AML-193 (cell line): ENCODE measurements at regions not wholly inside any gene's neighbourhood (a gene's known extent, or its start where the extent isn't known, plus 50 kb on each side); places are given as distances from the start of the nearest gene placed in this dataset.
"Not testable (repeated sequence)": the region's sequence is repeated elsewhere in the genome, so short reads cannot be mapped to it uniquely, and the experiment has no call there.

ENCODE experiments used
- DNase-seq, 2 experiments: peaks; one replicate each; lab custom pipeline; 2025; lab: John Stamatoyannopoulos, UW

GRCh38 chr13:22757530-22758120 lies 423.2 kb upstream of the SGCG start:
- no peak for DNase-seq

DNA sequence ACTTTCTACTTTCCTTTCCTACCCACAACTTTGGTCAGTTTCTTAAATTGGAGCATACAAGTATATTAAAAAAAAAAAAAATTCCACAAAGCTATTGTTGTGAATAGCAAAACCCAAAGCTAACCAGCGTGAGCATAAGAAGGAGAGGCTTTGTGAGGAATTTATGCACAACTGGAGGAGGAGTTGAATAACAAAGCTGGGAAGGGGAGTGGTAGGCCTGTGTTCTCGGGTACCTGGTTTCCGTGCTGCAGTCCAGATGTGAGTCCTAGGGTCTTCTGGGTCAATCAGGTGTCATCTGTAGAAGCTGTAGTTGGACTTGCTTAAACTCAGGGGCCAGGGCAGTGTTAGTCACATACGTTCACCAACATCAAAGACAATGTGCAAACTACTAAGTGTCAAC lies 422.5 kb upstream of the SGCG start:
- no peak for DNase-seq

GRCh38 chr13:22761709-22762108 lies 419.1 kb upstream of the SGCG start:
- DNase-seq: no peak

GRCh38 chr13:22765547-22765946 lies 415.2 kb upstream of the SGCG start:
- no peak for DNase-seq

DNA sequence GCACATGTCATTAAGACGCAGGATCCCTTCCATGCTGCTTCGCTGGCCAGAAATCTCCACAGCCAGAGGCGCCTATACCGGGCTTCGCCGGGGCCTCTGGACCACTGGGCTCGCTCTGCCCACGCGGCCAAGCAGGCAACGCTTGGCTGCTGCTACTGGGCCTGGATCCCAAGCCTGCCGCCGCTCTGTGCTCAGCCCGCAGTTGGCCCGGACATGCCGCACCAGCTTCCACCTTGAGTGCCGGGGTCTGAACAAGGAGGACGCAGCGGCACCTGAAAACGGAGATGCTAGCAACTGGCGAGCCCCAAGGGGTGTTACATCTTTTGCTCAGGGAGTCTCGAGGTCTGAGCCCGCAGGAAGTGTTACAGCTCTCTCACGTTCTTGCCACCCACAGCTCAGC lies 409.9 kb upstream of the SGCG start:
- no peak for DNase-seq

DNA sequence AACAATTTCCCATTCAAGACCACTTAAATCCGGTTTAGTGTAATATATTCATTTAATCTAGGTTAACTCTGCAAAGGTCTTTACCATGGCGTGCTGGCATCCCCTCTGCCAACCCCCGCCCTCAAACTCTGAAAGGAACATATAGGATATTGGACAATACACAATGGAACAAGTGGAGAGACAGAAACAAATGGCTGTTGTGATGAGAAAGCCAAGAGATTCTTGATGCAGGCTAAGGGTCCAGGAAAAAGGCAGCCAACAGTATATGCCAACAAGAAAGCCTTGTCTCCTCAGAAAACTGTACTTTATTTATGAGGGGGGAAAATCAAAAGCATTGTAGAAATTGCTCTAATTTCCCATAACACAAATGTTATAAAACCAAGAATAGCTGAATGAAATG lies 407.3 kb upstream of the SGCG start:
- DNase-seq: no peak

DNA sequence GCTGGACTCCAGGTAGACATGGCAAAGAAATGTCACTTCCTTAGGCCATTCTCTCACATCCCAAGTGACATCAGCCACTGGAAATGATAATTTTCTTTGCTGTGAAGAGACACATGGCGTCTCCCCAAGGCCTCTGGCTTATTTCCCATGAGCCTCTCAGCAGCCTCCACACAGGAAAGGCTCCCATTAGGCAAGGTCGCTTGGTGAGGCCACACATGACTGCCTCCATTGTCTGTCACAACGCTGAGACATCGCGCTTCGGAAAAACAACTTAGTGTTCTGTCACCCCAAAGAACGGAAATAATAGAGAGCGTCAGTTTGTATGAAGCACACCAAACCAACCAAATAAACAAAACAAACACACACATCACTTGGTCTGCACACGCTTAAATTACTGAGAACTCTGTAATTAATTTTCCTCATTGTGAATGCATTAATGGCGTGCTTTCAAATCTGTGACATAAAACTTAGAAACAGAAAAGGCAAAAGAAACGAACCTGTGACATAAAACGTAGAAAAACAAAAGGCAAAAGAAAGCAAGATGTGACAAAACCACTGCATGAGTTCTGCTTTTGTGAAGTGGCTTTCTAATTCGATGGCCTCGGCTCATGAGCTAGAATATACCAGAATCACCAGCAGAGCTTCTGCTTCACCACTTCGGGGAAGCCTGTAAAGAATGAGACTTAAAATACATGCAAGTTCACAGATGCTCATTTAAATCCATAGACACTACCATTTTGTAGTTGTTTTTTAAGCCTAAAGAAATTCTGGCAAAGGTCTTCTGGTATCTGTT lies 404.2 kb upstream of the SGCG start:
- no peak for DNase-seq

GRCh38 chr13:22777207-22777606 lies 403.6 kb upstream of the SGCG start:
- no peak for DNase-seq

GRCh38 chr13:22789027-22789593 lies 391.7 kb upstream of the SGCG start:
- no peak for DNase-seq

GRCh38 chr13:22789916-22790315 lies 390.9 kb upstream of the SGCG start:
- DNase-seq: no peak

- DNase-seq: no peak
Observed at GRCh38 chr13:22793598-22794134, 387.1 kb upstream of the SGCG start.

GRCh38 chr13:22800526-22801401 lies 380.0 kb upstream of the SGCG start:
- no peak for DNase-seq

DNA sequence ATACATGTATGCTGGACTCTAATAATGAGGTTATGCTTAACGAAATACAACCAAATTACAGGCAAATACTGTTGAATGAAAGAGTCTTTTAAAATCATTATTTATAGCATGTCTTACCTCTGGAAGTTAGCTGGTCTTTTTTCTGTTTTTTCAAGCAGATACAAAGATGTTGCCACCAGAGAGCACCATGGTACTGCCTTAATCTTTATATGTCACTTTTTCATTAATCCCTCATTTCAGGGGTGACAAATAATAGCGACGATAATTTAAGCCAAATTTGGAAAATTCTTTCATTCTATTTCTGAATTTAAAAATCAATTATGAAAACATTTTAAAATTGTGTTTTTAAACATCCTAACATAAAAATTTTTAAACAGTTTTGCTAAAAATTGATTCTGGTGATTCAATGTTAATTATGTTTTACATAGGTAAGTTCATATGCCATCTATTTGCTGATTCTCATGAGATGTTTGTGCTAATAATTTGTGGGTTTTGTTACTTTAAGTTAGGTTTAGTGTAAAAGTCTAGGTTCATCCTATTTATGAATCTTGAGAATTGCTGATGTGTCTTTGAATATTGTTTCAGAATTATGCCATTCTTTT lies 379.3 kb upstream of the SGCG start:
- DNase-seq: no peak

- no peak for DNase-seq
Observed at GRCh38 chr13:22812793-22813192, 368.0 kb upstream of the SGCG start.

DNA sequence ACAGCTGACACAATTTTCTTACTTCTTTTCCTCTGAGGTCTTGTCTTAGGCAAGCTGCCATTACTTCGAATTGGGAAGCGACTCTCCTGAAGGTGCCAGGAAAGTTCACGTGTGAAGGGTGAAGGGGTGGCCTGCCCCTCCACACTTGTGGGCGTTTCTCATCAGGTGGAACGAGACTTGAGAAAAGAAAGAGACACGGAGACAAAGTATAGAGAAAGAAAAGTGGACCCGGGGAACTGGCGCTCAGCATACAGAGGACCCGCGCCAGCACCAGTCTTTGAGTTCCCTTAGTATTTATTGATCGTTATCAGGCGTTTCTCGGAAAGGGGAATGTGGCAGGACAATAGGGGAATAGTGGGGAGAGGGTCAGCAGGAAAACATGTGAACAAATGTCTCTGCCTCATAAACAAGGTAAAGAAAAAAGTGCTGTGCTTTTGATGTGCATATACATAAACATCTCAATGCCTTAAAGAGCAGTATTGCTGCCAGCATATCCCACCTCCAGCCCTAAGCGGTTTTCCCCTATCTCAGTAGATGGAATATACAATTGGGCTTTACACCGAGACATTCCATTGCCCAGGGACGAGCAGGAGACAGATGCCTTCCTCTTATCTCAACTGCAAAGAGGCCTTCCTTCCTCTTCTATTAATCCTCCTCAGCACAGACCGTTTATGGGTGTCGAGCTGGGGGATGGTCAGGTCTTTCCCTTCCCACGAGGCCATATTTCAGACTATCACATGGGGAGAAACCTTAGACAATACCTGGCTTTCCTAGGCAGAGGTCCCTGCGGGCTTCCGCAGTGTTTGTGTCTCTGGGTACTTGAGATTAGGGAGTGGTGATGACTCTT lies 367.0 kb upstream of the SGCG start:
- DNase-seq: not testable (repeated sequence)

DNA sequence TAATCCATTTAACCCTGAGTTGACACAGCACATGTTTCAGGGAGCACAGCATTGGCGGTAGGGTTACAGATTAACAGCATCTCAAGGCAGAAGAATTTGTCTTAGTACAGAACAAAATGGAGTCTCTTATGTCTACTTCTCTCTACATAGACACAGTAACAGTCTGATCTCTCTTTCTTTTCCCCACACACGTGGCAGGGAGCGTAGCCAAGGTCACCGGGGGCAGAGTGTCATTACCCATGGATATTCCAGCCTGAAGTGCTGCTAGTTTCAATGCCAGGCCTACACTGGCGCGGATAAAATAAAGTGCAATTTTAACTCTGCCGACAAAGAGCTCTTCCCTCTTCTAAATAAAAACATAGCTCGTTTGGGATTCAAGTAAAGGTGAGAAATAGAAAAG lies 366.3 kb upstream of the SGCG start:
- not testable (repeated sequence) for DNase-seq

- DNase-seq: no peak
Observed at GRCh38 chr13:22821589-22821988, 359.2 kb upstream of the SGCG start.

- no peak for DNase-seq
Observed at GRCh38 chr13:22825186-22825585, 355.6 kb upstream of the SGCG start.

DNA sequence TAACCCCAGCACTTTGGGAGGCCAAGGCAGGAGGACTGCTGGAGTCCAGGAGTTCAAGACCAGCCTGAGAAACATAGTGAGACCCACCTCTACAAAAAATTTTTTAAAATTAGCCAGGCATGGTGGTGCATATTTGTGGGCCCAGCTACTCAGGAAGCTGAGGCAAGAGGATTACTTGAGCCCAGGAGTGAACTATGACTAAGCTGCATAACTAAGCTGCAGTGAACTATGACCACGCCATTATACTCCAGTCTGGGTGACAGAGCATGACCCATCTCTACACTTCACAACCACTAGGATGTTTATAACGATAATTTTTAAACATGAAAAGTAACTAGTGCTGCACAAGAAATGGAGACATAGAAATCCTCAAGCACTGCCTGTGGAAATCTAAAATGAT lies 352.7 kb upstream of the SGCG start:
- no peak for DNase-seq

DNA sequence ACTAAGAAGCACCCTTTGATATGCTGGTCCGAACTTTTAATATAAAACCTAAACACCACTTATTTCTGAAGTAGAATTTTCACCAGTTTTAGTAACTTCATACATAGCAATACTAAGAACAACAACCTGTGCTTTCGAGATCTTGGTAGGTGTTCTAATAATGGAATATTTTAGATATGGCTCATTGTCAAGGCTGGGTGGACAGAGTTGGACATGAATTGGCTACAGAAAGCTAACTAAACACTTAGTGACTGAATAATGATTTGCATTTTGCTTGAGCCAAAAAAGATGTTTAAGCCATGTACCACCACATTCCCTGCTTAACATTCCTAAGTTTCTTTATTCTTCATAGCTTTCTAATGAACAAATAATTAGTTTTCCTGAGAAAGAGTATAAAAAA lies 344.3 kb upstream of the SGCG start:
- no peak for DNase-seq
